Fibroblast of the aortic adventitia (primary cell): ENCODE measurements at regions not wholly inside any gene's neighbourhood (a gene's known extent, or its start where the extent isn't known, plus 50 kb on each side); places are given as distances from the start of the nearest gene placed in this dataset.
A peak's percentile ranks its signal among the peaks of the same experiment; 100 is the strongest.

Experiments
- DNase-seq: peaks from one replicate; pipeline ENCODE4 v3.0.0-alpha.2; 2010; ENCODE audit warnings: low read depth
- H3K4me3 ChIP-seq: 2 replicates; pipeline ENCODE4 v1.5.1; 2011; ENCODE audit warnings: low read depth, mild to moderate bottlenecking, control low read depth, low read length, moderate library complexity
- TF ChIP-seq, protein P1 (sequence below): IDR thresholded peaks from 2 replicates; pipeline ENCODE4 v1.5.1; 2011; ENCODE audit warnings: mild to moderate bottlenecking, low read length, control low read depth, inconsistent platforms; ENCODE audit not compliant: insufficient read depth

DNA sequence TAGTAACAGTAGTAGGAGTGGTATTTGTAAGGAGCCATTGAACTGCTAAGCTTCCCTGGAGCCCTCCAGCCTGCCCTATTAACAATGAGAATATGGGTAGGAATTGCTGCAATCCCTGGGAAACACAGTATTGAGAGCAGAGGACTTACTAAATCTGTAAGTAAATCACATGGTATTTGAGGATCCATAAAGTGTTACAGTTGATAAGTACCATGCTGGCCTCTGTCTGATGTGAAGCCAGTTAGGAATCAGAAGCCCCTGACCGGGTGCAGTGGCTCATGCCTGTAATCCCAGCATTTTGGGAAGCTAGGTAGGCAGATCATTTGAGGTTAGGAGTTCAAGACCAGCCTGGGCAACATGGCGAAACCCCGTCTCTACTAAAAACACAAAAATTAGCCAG, 224.6 kb downstream of the C1D start:
- no peak for DNase-seq
- H3K4me3 ChIP-seq: no peak overlapping the region
- TF ChIP-seq, protein P1, sequence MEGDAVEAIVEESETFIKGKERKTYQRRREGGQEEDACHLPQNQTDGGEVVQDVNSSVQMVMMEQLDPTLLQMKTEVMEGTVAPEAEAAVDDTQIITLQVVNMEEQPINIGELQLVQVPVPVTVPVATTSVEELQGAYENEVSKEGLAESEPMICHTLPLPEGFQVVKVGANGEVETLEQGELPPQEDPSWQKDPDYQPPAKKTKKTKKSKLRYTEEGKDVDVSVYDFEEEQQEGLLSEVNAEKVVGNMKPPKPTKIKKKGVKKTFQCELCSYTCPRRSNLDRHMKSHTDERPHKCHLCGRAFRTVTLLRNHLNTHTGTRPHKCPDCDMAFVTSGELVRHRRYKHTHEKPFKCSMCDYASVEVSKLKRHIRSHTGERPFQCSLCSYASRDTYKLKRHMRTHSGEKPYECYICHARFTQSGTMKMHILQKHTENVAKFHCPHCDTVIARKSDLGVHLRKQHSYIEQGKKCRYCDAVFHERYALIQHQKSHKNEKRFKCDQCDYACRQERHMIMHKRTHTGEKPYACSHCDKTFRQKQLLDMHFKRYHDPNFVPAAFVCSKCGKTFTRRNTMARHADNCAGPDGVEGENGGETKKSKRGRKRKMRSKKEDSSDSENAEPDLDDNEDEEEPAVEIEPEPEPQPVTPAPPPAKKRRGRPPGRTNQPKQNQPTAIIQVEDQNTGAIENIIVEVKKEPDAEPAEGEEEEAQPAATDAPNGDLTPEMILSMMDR: no peak

DNA sequence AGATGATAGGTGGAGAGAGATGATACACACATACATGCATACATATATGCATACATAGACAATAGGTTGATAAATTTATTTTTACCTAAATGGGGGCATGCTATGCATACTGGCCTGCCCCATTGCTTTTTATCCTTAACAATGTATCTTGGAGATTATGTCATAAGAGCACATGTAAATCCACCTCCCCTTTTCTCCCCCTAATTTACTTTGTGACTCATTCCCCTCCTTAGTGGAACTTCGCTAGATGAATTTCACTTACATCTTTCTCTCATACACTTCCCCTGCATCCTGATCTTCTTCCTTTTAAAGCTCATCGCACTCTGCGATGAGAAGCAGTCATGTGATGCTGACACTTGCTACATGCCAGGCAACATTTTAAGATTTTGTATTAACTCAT, 223.6 kb downstream of the C1D start:
- H3K4me3 ChIP-seq: no peak overlapping the region
- DNase-seq: peak; percentile 28
- TF ChIP-seq, protein P1: no peak

DNA sequence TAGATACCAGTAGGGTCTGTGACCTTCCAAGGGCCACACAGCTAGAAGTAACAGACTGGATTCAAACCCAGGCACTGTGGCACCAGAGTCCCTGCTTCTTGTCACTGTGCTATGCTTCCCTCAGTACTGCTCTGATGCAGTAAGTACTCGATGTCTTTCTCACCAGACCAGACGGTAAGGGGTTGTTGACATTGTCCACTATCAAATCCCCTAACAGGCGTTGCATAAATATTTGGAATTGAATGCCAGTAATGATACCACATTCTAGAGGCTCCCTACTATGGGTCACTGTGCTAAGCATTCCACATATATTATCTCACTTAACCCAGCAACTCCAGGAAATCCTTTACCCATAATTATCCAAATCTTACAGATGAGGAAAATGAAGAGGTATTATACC, 223.1 kb downstream of the C1D start:
- no peak for DNase-seq
- TF ChIP-seq, protein P1: no peak
- H3K4me3 ChIP-seq: no peak overlapping the region

DNA sequence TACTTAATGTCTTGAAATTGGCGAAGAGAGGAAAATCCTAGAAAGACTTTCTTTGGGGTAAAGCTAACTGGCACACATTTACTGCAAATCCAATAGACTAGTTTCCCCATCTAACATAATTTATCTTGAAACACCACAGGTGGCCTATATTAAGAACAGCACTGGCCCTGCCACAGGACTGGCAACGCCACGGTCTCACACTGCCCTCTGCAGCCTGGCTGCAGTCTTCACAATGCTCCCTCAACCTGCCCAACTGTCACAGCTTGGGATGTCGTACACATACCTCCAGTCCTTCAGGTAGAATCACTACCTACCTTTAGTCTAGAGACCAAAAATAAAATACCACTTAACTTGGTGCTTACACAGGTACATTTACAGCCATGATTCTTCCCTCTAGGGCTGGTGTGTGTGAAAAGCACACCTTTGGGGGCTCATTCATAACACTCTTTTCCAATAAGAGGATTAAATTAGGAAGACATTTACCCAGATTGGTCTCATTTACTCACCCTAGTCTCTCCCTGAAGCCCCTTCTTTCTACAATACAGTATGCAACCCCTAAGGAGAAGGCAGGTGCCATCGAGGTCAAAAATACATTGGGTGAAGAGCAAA, 222.2 kb downstream of the C1D start:
- DNase-seq: peak; percentile 81
- TF ChIP-seq, protein P1: peak; percentile 87
- H3K4me3 ChIP-seq: no peak overlapping the region

DNA sequence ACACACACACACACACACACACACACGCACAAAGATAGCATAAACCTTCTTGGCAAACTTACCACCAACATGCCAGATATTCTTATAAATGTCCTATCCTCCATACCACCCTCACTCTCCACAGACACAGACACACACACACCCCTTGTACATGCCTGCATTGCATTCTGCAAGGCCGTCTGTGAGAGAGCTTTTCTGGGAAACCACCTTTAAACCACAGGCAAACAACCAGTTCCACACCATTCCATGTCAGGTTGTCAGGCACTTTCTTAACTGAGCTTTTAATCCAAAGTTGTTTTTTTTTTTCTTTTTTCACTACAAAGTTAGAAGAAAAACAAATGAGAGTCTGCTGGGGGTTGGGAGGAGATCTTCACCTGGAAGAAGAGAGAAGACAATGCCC, 221.1 kb downstream of the C1D start:
- TF ChIP-seq, protein P1: no peak
- DNase-seq: no peak
- H3K4me3 ChIP-seq: no peak overlapping the region

DNA sequence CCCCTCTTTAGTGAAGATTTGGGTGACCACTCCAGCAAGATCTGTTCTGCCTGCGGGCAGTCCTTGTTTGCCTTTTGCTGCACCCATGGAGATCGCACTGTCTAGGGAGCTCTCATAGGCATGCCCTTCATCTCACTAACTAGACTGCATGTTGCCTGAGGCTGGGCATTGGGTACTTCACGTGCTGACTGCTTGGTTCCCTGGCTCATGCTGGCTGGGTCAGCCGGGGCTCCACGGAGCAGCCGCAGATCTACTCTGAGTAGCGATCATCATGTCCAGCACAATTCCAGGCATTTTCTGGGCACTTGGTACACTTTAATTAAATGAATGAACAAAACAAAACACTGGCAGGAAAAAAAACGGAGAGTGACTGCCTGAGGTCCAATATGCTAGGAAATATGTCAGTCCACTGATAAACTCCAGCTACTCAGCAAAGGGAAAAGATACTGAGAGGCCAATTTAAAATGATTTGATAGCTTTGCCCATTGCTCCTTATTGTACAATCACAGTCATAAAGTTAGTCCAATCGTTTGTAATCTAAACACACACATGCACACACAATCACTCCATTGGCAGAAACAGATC, 220.3 kb downstream of the C1D start:
- peak; percentile 17 for DNase-seq
- TF ChIP-seq, protein P1: no peak

DNA sequence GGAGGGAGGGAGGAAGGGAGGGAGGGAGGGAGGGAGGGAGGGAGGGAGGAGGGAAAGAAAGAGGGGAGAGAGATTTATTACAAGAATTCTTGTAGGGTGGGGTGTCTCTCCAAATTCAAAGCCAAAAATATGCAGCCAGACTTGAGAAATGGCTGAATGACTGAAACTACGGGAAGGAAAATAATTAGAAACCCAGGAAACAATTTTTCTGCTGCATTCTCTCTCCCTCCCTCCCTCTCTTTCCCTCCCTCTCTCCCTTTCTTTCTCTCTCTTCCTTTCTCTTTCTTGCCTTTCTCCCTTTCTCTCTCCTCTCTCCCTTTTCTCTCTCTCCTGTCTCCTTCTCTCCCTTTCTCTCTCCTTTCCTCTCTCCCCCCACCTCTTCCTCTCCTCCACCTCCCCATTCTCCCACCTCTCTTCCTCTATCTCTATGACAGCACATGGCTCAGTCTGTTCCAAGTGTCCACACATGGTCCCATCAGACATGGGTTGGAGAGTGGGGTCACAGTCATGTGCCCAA, 218.7 kb downstream of the C1D start:
- DNase-seq: no peak
- H3K4me3 ChIP-seq: no peak overlapping the region
- TF ChIP-seq, protein P1: no peak

More for the DNA sequence above, 220.3 kb downstream of the C1D start:
- H3K4me3 ChIP-seq: no peak overlapping the region
